IMR-90 (cell line): ENCODE measurements at regions not wholly inside any gene's neighbourhood (a gene's known extent, or its start where the extent isn't known, plus 50 kb on each side); places are given as distances from the start of the nearest gene placed in this dataset.

Source experiments
- BHLHE40 ChIP-seq: fragments of 150-350 bp; IDR thresholded peaks from 2 replicates; pipeline ENCODE4 v1.6.1; 2016; ENCODE audit warnings: mild to moderate bottlenecking, low read depth, low read length
- CHD1 ChIP-seq: IDR thresholded peaks from 2 replicates; pipeline ENCODE4 v1.6.1; 2012; ENCODE audit warnings: low read depth, low read length, improper control_type of control experiment
- FOS ChIP-seq: fragments of 150-350 bp; IDR thresholded peaks from 2 replicates; pipeline ENCODE4 v1.6.1; 2016; ENCODE audit warnings: low read depth, low read length
- MAFK ChIP-seq: IDR thresholded peaks from 2 replicates; pipeline ENCODE4 v1.6.1; 2012; ENCODE audit warnings: low read depth, low read length, improper control_type of control experiment
- MXI1 ChIP-seq: IDR thresholded peaks from 2 replicates; pipeline ENCODE4 v1.6.1; 2012; ENCODE audit warnings: low read depth, mild to moderate bottlenecking, low read length, moderate library complexity, borderline replicate concordance
- POLR2A ChIP-seq: IDR thresholded peaks from 2 replicates; pipeline ENCODE4 v1.6.1; 2012; ENCODE audit warnings: mild to moderate bottlenecking, low read depth, low read length
- RAD21 ChIP-seq: IDR thresholded peaks from 2 replicates; pipeline ENCODE4 v1.6.1; 2012; ENCODE audit warnings: low read length, improper control_type of control experiment
- RCOR1 ChIP-seq: IDR thresholded peaks from 2 replicates; pipeline ENCODE4 v1.6.1; 2012; ENCODE audit warnings: mild to moderate bottlenecking, low read length, improper control_type of control experiment; ENCODE audit not compliant: insufficient replicate concordance
- RFX5 ChIP-seq: IDR thresholded peaks from 2 replicates; pipeline ENCODE4 v1.8.0; 2012; ENCODE audit warnings: low read depth, mild to moderate bottlenecking, low read length, moderate library complexity
- SMC3 ChIP-seq: fragments of 150-350 bp; IDR thresholded peaks from 2 replicates; pipeline ENCODE4 v1.6.1; 2016; ENCODE audit warnings: low read depth, mild to moderate bottlenecking, antibody characterized with exemption, low read length, moderate library complexity
- TF ChIP-seq, protein P1 (sequence below): conservative IDR thresholded peaks from 2 replicates; pipeline ENCODE4 v1.5.1; 2012; ENCODE audit warnings: mild to moderate bottlenecking, low read depth, low read length, improper control_type of control experiment

DNA sequence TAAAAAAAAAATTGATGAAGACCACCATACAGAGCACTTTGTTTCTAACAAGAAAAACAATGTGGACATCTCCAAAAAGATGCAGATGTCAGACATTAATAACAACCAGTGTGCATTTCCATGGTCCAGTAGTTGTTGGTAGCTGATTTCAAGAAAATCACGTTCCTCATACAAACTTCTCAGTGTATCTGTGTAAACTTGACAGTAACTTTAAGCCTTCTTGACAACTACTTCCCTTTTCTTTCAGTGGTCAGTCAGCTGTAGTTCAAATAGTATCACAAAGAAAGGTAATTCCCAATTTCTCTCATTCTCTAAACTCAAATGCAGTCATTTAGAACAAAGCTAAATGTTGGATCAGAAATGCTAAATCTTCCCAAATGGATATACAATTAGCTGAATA is 879.9 kb downstream of the AMY1C start:
- TF ChIP-seq, protein P1, sequence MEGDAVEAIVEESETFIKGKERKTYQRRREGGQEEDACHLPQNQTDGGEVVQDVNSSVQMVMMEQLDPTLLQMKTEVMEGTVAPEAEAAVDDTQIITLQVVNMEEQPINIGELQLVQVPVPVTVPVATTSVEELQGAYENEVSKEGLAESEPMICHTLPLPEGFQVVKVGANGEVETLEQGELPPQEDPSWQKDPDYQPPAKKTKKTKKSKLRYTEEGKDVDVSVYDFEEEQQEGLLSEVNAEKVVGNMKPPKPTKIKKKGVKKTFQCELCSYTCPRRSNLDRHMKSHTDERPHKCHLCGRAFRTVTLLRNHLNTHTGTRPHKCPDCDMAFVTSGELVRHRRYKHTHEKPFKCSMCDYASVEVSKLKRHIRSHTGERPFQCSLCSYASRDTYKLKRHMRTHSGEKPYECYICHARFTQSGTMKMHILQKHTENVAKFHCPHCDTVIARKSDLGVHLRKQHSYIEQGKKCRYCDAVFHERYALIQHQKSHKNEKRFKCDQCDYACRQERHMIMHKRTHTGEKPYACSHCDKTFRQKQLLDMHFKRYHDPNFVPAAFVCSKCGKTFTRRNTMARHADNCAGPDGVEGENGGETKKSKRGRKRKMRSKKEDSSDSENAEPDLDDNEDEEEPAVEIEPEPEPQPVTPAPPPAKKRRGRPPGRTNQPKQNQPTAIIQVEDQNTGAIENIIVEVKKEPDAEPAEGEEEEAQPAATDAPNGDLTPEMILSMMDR: no peak
- TF ChIP-seq POLR2A (no peak), MXI1 (no peak), CHD1 (no peak), MAFK (no peak), SMC3 (no peak), FOS (no peak), RFX5 (no peak), RCOR1 (no peak), BHLHE40 (no peak), RAD21 (no peak)
